Omental fat pad (tissue), 3 donors: ENCODE measurements at regions not wholly inside any gene's neighbourhood (a gene's known extent, or its start where the extent isn't known, plus 50 kb on each side); places are given as distances from the start of the nearest gene placed in this dataset.

Experiments
- ATAC-seq: fragments of 150-250 bp; one replicate; pipeline ENCODE4 v1.9.1; 2016; ENCODE audit warnings: mild to moderate bottlenecking, moderate library complexity; ENCODE audit not compliant: low FRiP score
- DNase-seq: peaks from one replicate; pipeline ENCODE4 v3.0.0-alpha.2; 2019; ENCODE audit warnings: low spot score
- TF ChIP-seq, protein P1 (sequence below), 3 donors: fragments of 450-650 bp; IDR thresholded peaks; one replicate each; pipeline ENCODE4 v1.5.1; 2016 to 2017; ENCODE audit warnings: antibody characterized with exemption in 3 of 3, mild to moderate bottlenecking in 3 of 3, moderate library complexity in 2 of 3

DNA sequence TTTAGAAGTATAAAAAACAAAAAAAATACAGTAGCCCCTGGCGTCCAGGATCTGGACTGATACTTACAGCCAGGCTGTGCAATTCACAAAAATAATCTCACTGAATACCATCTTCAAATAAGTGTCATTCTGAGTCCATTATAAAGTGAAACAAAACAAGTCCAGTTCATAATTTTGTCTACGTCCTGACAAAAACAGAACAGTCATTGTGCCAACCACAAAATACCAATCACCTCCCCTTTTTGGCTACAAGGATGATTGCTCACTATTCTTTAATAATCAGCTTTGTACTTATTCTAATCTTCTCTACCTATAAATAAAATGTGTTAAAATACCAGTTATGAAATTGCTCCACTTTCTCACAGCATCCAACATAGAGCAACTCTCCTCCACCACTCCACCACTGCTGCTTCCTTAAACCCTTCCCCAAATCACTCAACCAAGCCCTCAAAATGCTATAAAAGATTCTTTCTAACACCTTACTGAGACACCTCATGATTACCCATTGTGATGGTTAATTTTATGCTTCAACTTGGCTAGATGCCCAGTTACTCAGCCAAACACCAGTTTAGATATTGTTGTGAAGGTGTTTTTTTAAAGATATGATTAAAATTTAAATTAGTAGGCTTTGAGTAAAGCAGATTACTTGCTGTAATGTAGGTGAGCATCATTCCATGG, 479.8 kb upstream of the SEMA3A start:
- TF ChIP-seq, protein P1, sequence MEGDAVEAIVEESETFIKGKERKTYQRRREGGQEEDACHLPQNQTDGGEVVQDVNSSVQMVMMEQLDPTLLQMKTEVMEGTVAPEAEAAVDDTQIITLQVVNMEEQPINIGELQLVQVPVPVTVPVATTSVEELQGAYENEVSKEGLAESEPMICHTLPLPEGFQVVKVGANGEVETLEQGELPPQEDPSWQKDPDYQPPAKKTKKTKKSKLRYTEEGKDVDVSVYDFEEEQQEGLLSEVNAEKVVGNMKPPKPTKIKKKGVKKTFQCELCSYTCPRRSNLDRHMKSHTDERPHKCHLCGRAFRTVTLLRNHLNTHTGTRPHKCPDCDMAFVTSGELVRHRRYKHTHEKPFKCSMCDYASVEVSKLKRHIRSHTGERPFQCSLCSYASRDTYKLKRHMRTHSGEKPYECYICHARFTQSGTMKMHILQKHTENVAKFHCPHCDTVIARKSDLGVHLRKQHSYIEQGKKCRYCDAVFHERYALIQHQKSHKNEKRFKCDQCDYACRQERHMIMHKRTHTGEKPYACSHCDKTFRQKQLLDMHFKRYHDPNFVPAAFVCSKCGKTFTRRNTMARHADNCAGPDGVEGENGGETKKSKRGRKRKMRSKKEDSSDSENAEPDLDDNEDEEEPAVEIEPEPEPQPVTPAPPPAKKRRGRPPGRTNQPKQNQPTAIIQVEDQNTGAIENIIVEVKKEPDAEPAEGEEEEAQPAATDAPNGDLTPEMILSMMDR (IDR thresholded peaks at IDR 0.05): no peak
- ATAC-seq: no peak

DNA sequence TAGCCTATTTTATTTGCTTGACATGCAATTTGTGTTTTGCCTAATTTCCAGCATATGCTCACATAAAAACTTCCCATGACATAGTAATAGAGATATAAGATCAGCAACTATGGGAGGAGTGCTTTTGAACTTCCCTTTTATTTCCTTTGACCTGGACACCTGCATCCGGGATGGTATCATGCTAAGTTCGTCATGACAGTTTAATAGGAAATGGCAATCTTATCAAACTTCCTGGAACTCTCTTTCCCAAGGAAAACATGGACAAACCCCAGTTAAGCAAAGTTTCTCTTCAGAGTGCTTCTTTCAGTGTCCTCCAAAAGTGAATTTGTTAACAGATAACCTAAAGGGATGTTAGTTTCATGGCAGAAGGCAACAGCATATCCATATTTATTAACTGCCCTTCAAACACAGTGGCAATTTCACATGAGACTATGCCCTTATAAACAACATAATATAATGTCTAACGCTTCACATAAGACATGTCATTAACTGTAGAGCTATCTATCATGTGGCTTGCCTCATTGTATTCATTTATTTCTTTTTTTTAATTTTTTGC, 474.7 kb upstream of the SEMA3A start:
- no peak for DNase-seq
- TF ChIP-seq, protein P1 (IDR thresholded peaks at IDR 0.05): no peak
- no peak for ATAC-seq

More for the DNA sequence above, 479.8 kb upstream of the SEMA3A start:
- no peak for DNase-seq

DNA sequence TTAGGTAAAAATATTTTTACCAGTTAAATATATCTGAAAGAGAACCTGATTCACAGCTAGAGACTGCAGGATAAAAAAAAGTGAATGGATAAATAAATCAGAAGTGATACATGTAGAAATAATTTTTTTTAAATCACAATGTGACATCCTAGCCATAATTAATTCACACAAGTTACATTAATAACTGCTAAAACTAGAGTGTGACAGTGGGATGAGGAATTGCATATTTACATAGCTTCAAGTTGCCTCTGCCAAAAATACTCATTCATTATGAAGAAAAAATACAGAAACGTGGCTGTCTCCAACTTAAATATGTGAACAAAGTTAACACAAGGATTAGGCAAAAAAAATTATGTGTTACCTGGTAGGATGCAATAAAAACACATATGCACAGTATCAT, 473.5 kb upstream of the SEMA3A start:
- no peak for DNase-seq
- TF ChIP-seq, protein P1 (IDR thresholded peaks at IDR 0.05): no peak
- no peak for ATAC-seq

DNA sequence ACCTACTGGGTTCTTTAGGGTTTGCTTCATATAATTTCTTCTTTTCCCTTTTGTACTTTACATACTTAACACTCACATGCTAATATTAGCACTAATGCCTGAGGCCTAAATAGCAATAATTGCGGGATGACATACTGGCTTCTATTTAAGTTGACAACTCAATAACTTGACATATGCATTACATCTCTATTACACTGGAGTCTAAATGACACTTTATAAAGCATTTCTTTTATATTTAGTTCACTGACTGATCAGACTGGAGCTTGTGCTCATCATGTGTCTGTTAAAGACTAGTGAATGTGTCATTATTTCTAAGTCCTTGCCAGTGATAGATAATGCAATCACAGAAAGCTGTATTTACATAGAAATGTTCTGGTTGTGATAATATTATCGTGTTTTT, 472.1 kb upstream of the SEMA3A start:
- TF ChIP-seq, protein P1 (IDR thresholded peaks at IDR 0.05): no peak
- DNase-seq: no peak
- ATAC-seq: no peak

DNA sequence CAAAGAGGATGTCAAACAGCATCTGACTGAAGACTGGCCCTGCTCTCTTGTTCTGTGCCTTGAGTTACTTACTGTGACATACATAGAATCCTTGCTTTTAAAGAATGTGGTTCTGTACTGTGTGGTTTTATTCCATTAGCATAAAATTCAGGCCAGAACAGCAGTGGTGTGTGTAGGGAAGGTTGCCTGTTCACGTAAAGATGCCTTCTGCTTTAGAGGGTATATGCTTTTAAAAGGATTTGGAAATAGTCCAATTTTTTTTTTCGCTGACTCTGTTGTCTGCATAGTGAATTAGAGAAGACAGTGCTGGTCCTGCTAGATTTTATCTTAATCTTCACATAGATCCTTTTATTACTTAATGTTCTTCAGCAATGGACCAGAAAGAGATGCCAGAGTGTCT, 470.8 kb upstream of the SEMA3A start:
- DNase-seq (no peak), ATAC-seq (no peak)
- TF ChIP-seq, protein P1 (IDR thresholded peaks at IDR 0.05): no peak

DNA sequence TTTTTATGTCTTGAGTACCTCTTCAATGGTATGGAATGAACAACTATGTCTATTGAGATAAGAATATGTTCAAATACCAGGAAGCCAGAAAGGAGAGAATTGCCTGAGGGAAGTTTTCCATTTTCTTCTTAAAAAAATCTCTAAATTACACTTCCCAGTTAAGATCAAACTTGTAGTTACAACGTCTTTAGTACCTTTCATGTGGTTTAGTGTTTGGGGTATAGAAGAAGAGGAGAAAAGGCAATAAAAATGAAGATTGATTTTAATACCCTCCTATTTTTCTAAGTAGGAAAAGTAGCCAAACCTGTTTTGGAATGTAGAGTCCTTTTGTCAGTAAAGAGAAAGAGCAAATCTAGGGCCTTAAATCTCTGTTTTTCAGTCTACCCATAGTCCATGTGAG, 470.0 kb upstream of the SEMA3A start:
- no peak for ATAC-seq

More for the DNA sequence above, 470.0 kb upstream of the SEMA3A start:
- TF ChIP-seq, protein P1 (IDR thresholded peaks at IDR 0.05): no peak
- DNase-seq: no peak
